Left colon (tissue), 2 donors: ENCODE measurements at regions not wholly inside any gene's neighbourhood (a gene's known extent, or its start where the extent isn't known, plus 50 kb on each side); places are given as distances from the start of the nearest gene placed in this dataset.

Experiments
- ATAC-seq: fragments of 200-7000 bp; cut with Tn5 transposase; one replicate; pipeline ENCODE4 v1.9.1; 2020; ENCODE audit warnings: mild to moderate bottlenecking, moderate library complexity
- DNase-seq, 2 donors: peaks; one replicate each; pipeline ENCODE4 v3.0.0-alpha.2; 2020
- intact Hi-C, 2 donors: fragments of 100-400 bp; cut with DNase I in 1 of 2; cut with micrococcal nuclease in 1 of 2; formaldehyde crosslinking; loops; one replicate each; pipeline versions ENCODE4 v1.11.2 to v1.14.0; 2022; cut with DNase I, micrococcal nuclease
- donor health status: DM: no; HTN: no; CAD: no.
- donor health status: DM: yes; HTN: yes; CAD: no.

DNA sequence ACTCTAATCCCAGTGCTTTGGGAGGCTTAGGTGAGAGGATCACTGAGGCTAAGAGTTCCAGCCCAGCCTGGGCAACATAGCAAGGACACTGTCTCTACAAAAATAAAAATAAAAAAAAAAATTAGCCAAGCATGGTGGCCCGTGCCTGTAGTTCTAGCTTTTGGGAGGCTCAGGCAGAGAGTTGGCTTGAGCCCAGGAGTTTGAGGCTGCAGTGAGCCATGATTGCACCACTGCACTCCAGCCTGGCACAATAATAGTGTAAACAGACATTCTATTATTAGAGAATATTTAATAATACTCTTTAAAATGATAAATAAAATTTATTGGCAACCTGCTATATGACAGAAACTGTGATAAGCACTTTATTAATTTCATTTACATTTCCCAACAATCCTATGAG is 908.9 kb downstream of the TUSC7 start:
- ATAC-seq, result no peak
- intact Hi-C loops, result no loop called here

DNA sequence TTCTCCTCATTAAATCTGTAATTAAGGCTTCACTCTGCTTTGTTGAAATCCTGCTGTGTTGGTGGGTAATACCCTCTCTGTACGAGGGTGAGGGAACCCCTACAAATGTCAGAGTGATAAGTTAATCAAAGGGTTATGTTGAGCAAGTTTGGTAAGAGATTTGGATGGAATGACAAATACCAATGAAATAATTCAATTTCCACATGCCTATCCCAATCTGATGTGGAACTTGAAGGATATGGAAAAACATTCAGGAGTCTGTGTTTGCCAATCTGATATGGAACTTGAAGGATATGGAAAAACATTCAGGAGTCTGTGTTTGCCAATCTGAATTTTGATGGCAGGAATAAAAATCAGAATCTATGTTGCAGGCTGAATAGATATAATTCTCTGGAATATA is 910.2 kb downstream of the TUSC7 start:
- DNase-seq, result no peak
- intact Hi-C loops, result no loop called here
- ATAC-seq, result no peak

More for the DNA sequence above, 908.9 kb downstream of the TUSC7 start:
- DNase-seq, result no peak

DNA sequence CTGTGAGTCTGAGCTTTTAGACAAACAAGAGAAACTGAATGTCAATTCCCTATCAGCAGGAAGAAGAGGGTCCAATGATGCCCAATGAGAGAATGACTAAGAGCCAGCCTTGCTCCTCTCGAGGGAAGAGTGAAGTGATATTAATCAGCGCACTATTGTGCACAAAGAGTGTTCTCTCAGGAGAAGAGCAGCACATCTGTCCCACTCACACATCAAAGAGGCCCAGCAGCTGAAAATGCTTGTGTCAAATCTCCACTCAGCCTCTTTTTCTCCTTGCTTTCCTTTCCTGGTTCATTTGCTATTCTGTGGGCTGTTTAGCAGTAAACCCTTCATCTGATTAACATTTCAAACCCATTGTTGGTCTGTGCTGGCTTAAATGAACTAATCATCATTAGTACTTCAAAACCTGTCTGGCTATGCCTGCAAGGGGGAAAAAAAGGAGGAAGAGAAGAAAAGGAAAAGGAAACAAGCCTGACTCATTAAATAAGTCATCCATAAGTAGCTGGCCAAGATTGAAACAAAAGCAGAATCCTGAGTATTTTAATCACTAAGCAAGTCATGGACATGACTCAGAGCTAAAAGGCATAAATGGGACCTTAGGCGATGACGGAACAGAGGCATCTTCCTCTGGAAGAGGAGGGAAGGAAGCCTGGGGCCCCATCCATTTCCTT is 912.7 kb downstream of the TUSC7 start:
- intact Hi-C loops, result no loop called here
- ATAC-seq (no peak), DNase-seq (no peak)

DNA sequence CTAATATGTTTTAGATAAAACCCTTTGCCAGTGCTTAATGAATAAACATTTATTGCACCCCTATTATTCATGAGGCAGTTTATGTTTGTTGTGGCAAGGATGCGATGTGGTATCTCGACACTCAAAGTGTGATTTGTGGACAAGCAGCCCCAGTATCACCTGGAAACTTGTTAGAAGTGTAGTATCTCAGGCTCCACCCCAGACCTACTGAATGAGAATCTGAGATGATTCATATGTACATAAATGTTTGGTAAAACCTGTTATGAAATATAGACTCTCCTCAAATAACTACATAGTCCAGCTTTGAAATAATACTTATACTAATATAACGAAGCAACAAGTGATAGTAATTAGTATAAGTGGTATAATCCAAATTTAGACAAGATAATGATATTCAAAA is 914.8 kb downstream of the TUSC7 start:
- intact Hi-C loops, result no loop called here
- no peak for DNase-seq
- no peak for ATAC-seq

DNA sequence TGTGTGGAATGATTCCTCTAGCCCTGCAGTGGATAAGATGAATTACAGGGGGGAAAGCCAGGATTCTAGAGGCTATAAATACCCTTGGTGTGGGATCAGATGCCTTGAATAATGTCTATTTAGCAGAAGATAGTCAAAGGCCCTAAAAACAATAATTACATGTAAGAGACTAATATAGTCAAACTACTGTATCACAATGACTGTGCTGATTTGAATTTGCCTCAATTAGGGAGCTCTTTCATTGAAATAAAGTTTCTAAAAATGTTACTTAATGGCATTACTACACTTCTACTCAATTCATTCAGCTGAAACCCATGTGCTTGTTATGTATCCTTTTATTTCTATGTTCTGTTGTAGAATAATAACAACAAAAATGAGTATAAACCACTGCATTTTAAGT is 915.6 kb downstream of the TUSC7 start:
- intact Hi-C loops, result no loop called here
- ATAC-seq, result no peak
- no peak for DNase-seq

DNA sequence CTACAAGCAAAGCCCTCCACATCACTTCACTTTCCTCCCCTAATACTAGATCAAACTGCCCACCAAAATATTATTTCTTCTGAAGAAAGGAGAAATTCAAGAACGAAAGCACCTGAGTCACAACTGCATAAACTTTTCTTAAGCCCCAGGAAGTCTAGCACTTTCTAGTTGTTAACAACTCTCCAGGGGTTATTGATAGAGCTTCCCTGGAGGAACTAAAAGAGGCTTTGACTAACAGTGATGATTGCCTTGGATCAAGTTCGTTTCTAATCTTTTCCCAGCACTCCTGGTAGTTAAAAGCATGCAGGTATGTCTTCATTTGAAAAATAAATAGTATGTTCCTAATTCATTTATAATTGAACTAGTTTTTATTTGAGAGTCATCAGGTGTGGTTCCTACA is 917.0 kb downstream of the TUSC7 start:
- intact Hi-C loops, result no loop called here
- no peak for ATAC-seq
- DNase-seq, result no peak

DNA sequence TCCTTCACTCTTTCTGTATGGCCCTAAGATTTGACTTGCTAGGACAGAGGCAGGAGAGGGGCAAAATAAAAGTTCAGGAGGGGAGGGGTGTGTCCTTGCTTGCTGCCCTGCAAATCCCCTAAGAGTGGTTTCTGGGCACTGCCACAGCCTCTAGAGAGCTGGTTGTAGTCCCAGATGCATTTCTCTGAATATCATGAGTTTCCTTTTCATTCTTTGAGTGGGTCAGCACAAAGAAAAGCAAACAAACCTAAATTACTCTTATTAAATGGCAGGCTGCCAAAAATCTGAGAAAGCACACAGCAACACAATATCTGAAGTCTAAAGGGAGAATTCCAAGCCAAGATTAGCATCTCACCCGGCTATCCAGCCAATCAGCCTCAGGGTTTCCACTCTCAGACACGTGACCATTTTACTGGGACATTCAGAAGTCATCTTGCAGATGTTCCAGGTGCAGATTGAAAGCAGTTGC is 919.3 kb downstream of the TUSC7 start:
- ATAC-seq, result no peak
- intact Hi-C loops, result no loop called here
- no peak for DNase-seq

DNA sequence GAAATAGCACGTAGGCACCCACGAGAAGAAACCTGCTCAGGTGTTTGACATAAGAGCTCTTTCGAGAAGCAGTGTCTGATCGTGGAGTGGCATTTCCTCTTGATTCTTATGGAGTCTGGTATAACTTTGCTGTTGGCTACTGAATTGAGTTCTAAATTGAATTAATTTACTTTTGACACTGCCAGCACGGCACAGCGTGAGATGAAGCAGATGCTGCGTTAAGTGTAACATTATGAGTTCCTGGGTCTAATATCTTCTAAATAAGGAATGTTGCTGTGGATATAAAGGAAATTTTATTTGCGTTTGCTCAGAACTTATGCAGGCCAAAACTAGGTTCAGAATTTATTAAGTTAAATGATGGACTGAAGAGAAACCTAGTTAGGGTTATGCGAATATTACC is 919.9 kb downstream of the TUSC7 start:
- intact Hi-C loops, result no loop called here
- no peak for DNase-seq
- ATAC-seq, result no peak

DNA sequence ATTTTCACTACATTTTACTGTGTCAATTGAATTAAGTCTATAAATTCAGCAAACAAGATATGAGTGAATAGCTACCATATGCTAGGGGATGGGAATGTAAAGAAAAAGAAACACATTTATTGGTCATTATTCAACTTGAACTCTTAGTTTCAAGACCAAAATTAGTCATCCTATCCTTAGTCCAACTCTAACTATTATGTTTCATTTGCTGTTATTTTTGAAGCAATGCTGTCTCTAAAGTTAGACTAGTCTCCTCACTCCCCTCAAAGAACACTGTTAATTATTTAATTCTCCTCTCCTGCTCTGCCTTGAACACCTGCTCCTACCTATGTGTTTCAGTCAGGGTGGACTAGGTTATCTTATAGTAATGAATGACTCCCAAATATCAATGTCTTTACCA is 920.9 kb downstream of the TUSC7 start:
- intact Hi-C loops, result no loop called here
- ATAC-seq (no peak), DNase-seq (no peak)

DNA sequence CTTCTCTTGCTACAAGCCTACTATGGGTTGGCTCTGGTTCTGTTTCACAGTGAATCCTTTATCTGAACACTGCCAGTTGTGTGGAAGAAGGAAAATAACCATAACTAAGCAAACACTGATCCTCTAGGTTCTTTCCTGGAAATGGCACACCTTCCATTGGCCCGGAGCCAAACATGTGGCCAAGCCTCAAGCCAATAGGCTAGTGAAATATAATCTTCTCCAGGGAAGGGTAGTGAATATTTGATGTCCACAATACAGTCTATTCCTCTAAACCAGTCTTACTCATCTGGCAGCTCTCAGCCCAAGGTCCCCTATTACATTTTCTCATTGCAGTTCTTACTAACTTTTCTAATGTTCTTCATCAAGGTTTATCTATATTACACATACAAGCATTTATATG is 921.3 kb downstream of the TUSC7 start:
- ATAC-seq (no peak), DNase-seq (peak in 1 of 2 donors; percentile 8)
- intact Hi-C loops, result no loop called here

DNA sequence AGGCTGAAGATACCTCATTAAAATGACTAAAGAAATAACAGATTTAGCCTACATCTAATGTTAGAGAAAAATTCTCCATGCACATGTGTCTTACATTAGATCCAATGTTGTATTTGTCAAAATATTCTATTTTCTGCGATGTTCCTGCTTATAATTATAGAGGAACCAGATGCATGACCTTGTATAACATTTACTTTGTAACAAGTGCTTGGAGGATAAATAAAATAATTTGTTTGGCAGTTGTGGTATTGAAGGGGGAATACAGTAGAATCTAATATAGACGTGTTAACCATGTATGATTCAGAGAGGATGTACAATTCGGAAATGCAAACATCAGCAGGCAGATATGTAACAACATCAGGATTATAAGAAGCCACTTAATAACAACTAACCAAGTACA is 922.2 kb downstream of the TUSC7 start:
- DNase-seq (no peak), ATAC-seq (no peak)
- intact Hi-C loops, result no loop called here

DNA sequence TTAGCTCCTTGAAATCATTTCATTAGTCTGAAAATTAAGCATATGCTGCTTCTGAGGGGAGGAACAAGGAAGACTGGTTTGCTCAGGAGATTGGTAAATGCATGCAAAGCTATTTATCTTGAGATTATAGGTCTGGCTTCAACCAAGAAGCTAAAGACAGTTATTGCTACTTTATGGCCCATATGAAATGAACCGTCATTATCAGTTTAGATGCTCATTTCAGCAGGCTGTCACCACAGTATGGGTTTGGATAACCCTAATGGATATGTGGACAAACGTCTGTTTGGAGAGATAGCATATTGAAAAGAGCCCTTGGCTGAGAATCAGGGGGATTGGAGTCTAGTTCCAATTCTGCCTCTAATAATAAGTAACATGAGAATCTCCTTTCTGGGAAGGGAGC is 922.6 kb downstream of the TUSC7 start:
- intact Hi-C loops, result no loop called here
- DNase-seq, result no peak
- no peak for ATAC-seq

DNA sequence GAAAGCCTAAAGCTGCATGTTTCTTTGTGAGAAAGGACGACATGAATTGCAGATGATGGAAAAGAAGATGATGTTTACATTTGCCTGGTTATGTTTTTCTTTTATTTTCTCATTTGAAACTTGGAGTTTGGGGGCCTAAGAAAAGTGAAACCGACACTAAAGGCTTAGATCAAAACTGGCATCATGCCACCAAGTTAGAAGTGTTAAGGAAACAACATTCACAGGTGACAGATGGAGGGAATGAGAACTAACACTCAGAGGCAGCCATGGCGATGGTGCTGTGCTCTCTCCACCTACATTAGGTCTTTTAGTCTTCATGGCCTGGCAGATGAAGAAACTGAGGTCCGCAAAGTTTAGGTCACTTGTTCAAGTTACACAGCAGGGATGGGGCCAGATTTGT is 923.6 kb downstream of the TUSC7 start:
- intact Hi-C loops, result no loop called here
- DNase-seq (no peak), ATAC-seq (no peak)

DNA sequence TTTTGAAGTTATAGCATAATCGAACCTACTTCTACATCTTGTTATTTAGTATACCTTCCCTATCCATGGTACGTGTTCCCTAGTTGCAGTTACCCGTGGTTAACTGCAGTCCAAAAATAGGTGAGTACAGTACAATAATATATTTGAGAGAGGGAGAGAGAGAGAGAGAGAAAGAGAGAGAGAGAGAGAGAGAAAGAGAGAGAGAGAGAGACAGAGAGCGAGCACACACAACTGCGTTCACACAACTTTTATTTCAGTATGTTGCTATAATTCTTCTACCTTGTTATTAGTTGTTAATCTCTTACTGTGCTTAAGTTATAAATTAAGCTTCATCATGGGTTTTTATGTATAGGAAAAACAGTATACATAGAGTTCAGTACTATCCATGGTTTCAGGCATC is 928.1 kb downstream of the TUSC7 start:
- no peak for ATAC-seq
- intact Hi-C loops, result no loop called here
- DNase-seq, result no peak

DNA sequence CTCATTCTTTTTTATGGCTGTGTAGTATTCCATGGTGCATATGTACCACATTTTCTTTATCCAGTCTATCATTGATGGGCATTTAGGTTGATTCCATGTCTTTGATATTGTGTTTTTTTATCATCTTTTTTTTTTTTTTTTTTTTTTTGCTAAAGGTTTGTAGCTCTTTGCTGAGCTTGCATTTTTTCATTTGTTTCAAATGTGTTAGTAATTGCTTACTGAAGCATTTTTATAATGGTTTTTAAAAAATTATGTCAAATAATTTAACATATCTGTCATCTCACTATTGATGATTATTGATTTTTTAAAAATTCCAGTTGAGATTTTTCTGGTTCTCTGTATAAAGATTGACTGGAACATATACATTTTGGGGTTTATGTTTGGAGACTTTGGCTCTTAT is 934.6 kb downstream of the TUSC7 start:
- ATAC-seq, result no peak
- intact Hi-C loops, result no loop called here
- no peak for DNase-seq

DNA sequence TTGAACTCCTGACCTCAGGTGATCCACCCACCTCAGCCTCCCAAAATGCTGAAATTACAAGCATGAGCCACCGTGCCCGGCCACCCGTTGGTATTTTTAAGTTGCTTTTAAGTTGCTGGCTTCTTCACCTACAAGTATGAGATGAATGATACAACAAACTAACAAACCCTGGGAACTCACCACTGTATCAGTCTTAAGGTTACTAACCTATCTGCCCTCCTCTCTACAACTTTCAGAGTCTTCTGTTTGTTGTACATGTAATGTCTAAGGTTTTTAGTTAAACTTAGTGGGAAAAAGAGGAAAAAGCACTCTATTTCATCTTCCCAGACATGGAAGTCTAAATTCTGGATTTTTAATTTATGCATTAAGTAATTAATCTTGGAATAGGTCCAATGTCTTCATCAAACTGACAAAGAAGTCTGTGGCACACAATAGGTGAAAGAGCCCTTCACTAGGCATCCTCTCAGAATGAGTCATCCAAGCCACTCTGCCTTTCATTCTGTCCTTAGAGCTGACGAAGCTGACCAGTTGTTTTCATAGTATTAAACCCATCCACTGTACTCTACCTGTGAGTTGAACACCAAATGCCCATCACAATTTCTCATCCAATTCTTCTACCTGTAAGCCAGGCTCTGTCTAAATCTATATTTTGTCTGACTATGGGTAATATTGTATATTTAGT is 936.1 kb downstream of the TUSC7 start:
- DNase-seq, result no peak
- ATAC-seq, result no peak
- intact Hi-C loops, result no loop called here

DNA sequence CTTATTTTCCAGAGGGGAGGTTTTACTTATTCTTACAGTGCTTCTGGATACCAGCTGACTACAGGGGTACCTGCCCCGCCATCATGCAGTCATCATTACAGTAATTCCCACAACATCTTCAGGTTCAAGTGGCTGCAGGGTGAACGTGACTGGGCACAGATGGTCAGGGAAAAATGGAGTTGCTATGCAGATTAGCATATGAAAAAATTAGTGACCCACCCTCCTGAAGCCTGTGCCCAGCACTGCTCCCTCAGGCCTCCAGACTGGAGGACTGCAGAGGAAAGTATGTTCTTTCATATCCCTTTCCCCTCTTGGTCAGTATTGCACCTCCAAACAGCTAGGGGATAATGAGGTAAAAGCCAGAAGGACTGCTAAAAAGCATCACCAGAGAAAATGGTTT is 937.9 kb downstream of the TUSC7 start:
- intact Hi-C loops, result no loop called here
- DNase-seq, result no peak
- no peak for ATAC-seq

DNA sequence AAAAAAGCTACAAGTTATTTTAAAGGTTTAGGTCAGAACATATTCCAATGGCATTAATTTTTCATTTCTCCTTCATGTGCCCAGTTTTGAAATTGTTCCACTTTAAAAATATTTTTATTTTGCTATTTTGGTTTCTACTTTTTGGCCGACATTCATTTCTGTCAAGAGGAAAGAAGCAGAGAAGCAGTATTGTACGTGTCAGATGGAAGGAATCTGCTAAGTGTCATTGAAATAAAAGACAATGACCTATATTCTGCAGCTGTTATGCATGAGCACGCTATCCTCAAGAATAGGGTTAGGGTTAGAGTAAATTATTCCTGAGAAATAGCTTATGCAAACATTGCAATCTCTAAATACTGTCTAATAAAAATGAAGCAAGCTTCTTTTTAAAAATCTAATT is 941.7 kb downstream of the TUSC7 start:
- ATAC-seq (no peak), DNase-seq (no peak)
- intact Hi-C loops, result no loop called here

DNA sequence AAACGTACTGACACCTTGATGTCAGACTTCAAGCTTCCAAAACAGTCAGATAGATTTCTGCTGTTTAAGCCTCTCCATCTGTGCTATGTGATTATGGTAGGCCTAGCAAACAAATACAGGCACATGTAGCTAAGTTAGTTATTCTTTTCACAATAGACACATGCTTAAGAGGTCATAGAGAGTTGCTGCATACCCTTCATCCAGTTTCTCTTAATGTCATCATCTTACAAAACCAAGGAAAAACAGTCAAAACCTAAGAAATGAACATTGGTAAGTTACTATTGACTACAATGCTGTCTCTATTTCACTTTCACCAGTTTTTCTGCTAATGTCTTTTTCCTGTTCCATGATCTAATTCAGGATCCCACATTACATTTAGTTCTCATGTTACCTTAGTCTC is 946.8 kb downstream of the TUSC7 start:
- intact Hi-C loops, result no loop called here
- DNase-seq, result no peak
- no peak for ATAC-seq

DNA sequence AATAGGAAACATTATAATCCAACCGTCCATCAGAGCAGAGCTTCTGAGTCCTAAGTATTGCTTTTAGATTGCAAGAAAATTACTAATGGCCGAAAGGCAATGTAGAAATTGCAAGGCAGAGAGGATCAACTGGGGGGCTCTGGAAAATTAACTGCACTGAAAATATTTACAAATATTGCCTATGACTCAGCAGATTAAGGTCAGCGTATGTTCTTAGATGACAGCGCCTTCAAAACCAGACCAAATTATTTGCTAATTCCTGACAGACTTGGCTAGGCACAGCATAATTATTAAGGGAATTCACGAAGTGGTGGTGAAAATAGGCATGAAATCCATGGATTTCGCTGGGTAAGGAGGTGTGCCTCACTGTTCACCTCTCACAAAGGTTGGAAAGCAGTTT is 947.7 kb downstream of the TUSC7 start:
- DNase-seq, result no peak
- no peak for ATAC-seq
- intact Hi-C loops, result no loop called here
